GM06990 (cell line): ENCODE measurements at regions not wholly inside any gene's neighbourhood (a gene's known extent, or its start where the extent isn't known, plus 50 kb on each side); places are given as distances from the start of the nearest gene placed in this dataset.

Experiments
- DNase-seq: peaks from one replicate; pipeline ENCODE4 v3.0.0-alpha.2; 2011; ENCODE audit not compliant: insufficient read length; ENCODE audit errors: extremely low read depth
- H3K27me3 ChIP-seq: replicated peaks from 2 replicates; pipeline ENCODE4 v1.6.0; 2011; ENCODE audit warnings: low read length; ENCODE audit not compliant: control insufficient read depth, insufficient read depth
- H3K36me3 ChIP-seq: 2 replicates; pipeline ENCODE4 v1.5.1; 2011; ENCODE audit warnings: low read length; ENCODE audit not compliant: control insufficient read depth, insufficient read depth
- H3K4me3 ChIP-seq: replicated peaks from 2 replicates; pipeline ENCODE4 v1.5.1; 2011; ENCODE audit warnings: low read depth, mild to moderate bottlenecking, control low read depth, low read length
- CTCF ChIP-seq: IDR thresholded peaks from 2 replicates; pipeline ENCODE4 v1.5.1; 2011; ENCODE audit warnings: low read length, control low read depth, mild to moderate bottlenecking, inconsistent platforms; ENCODE audit not compliant: insufficient read depth, poor library complexity, severe bottlenecking

GRCh38 chr17:22490399-22490798 is 798.1 kb downstream of the KCNJ18 start:
- DNase-seq, result no peak
- H3K27me3 ChIP-seq, result no peaks in the 10 kb centered on the region
- TF ChIP-seq CTCF, result no peak

GRCh38 chr17:22492331-22492730 is 800.0 kb downstream of the KCNJ18 start:
- Histone ChIP-seq H3K36me3 (no peaks in the 10 kb centered on the region), H3K27me3 (no peaks in the 10 kb centered on the region), H3K4me3 (no peak overlapping the region)
- DNase-seq, result no peak
- TF ChIP-seq CTCF, result no peak

More at GRCh38 chr17:22490399-22490798, 798.1 kb downstream of the KCNJ18 start:
- Histone ChIP-seq H3K4me3 (no peak overlapping the region), H3K36me3 (no peaks in the 10 kb centered on the region)

GRCh38 chr17:22496450-22496849 is 804.1 kb downstream of the KCNJ18 start:
- H3K4me3 ChIP-seq, result no peak overlapping the region
- no peak for TF ChIP-seq CTCF

GRCh38 chr17:22503322-22503899 is 811.1 kb downstream of the KCNJ18 start:
- DNase-seq, result no peak
- Histone ChIP-seq H3K27me3 (no peaks in the 10 kb centered on the region), H3K4me3 (no peak overlapping the region), H3K36me3 (no peaks in the 10 kb centered on the region)
- TF ChIP-seq CTCF, result no peak

More at GRCh38 chr17:22496450-22496849, 804.1 kb downstream of the KCNJ18 start:
- no peaks in the 10 kb centered on the region for H3K27me3 ChIP-seq
- H3K36me3 ChIP-seq, result no peaks in the 10 kb centered on the region
- DNase-seq, result no peak

GRCh38 chr17:22505660-22506059 is 813.3 kb downstream of the KCNJ18 start:
- DNase-seq, result no peak
- no peaks in the 10 kb centered on the region for H3K27me3 ChIP-seq
- H3K36me3 ChIP-seq, result no peaks in the 10 kb centered on the region
- H3K4me3 ChIP-seq, result no peak overlapping the region
- no peak for TF ChIP-seq CTCF

- H3K4me3 ChIP-seq, result no peak overlapping the region
- DNase-seq, result no peak
- no peak for TF ChIP-seq CTCF
- H3K36me3 ChIP-seq, result no peaks in the 10 kb centered on the region
- no peaks in the 10 kb centered on the region for H3K27me3 ChIP-seq
These were observed 813.9 kb downstream of the KCNJ18 start for GRCh38 chr17:22506231-22506630.
